Activated naive CD8-positive, alpha-beta T cell treated with anti-CD3 and anti-CD28 coated beads, Interleukin-2, amount 50 U/mL, for 24 hours (primary cell): ENCODE measurements at regions not wholly inside any gene's neighbourhood (a gene's known extent, or its start where the extent isn't known, plus 50 kb on each side); places are given as distances from the start of the nearest gene placed in this dataset.

Experiments used
- ATAC-seq: fragments of 150-1000 bp; cut with Tn5 transposase; one replicate; pipeline ENCODE4 v1.10.0; 2021
- DNase-seq: peaks from one replicate; pipeline ENCODE4 v3.0.0; 2021
- H3K27ac Mint-ChIP-seq: one replicate; pipeline ENCODE4 v1.8.0; 2021; ENCODE audit warnings: mild to moderate bottlenecking, mixed read lengths
- H3K27me3 Mint-ChIP-seq: one replicate; pipeline ENCODE4 v1.8.0; 2021; ENCODE audit warnings: mixed read lengths
- H3K36me3 Mint-ChIP-seq: one replicate; pipeline ENCODE4 v1.8.0; 2021; ENCODE audit warnings: low read depth, mixed read lengths
- H3K4me1 Mint-ChIP-seq: one replicate; pipeline ENCODE4 v1.8.0; 2021; ENCODE audit warnings: mixed read lengths
- H3K4me3 Mint-ChIP-seq: one replicate; pipeline ENCODE4 v1.8.0; 2021; ENCODE audit warnings: mild to moderate bottlenecking, moderate library complexity, mixed read lengths
- H3K9me3 Mint-ChIP-seq: one replicate; pipeline ENCODE4 v1.8.0; 2021; ENCODE audit warnings: mixed read lengths

- no peaks in the 10 kb centered on the region for H3K4me1 Mint-ChIP-seq
- no peak overlapping the region for H3K4me3 Mint-ChIP-seq
- H3K27me3 Mint-ChIP-seq, result no peaks in the 10 kb centered on the region
- ATAC-seq (no peak), DNase-seq (no peak)
- H3K27ac Mint-ChIP-seq, result no peak overlapping the region
- no peaks in the 10 kb centered on the region for H3K9me3 Mint-ChIP-seq
- no peaks in the 10 kb centered on the region for H3K36me3 Mint-ChIP-seq
Measured at GRCh38 chr6:109282756-109283155, 99.5 kb downstream of the CD164 start.

GRCh38 chr6:109279628-109280027 is 102.6 kb downstream of the CD164 start:
- no peak for DNase-seq
- no peaks in the 10 kb centered on the region for H3K9me3 Mint-ChIP-seq
- no peak overlapping the region for H3K27ac Mint-ChIP-seq
- no peaks in the 10 kb centered on the region for H3K36me3 Mint-ChIP-seq
- H3K4me3 Mint-ChIP-seq, result no peak overlapping the region
- ATAC-seq, result no peak
- no peaks in the 10 kb centered on the region for H3K27me3 Mint-ChIP-seq
- H3K4me1 Mint-ChIP-seq, result no peaks in the 10 kb centered on the region

GRCh38 chr6:109271622-109272021 is 110.6 kb downstream of the CD164 start:
- DNase-seq, result no peak
- Mint-ChIP-seq H3K9me3 (peaks cover 19% of the 10 kb centered on the region), H3K4me3 (no peak overlapping the region), H3K27me3 (no peaks in the 10 kb centered on the region), H3K27ac (no peak overlapping the region), H3K36me3 (peaks cover 4% of the 10 kb centered on the region), H3K4me1 (no peaks in the 10 kb centered on the region)
- no peak for ATAC-seq

GRCh38 chr6:109269953-109270517 is 112.2 kb downstream of the CD164 start:
- H3K9me3 Mint-ChIP-seq, result peaks cover 19% of the 10 kb centered on the region
- DNase-seq (no peak), ATAC-seq (no peak)
- H3K27me3 Mint-ChIP-seq, result no peaks in the 10 kb centered on the region
- H3K4me1 Mint-ChIP-seq, result no peaks in the 10 kb centered on the region
- no peak overlapping the region for H3K4me3 Mint-ChIP-seq
- peaks cover 4% of the 10 kb centered on the region for H3K36me3 Mint-ChIP-seq
- H3K27ac Mint-ChIP-seq, result no peak overlapping the region

- ATAC-seq, result no peak
- no peak overlapping the region for H3K27ac Mint-ChIP-seq
- DNase-seq, result no peak
- H3K27me3 Mint-ChIP-seq, result peaks cover 1% of the 10 kb centered on the region
- H3K4me1 Mint-ChIP-seq, result no peaks in the 10 kb centered on the region
- H3K9me3 Mint-ChIP-seq, result peaks cover 19% of the 10 kb centered on the region
- no peak overlapping the region for H3K4me3 Mint-ChIP-seq
- H3K36me3 Mint-ChIP-seq, result peaks cover 4% of the 10 kb centered on the region
Measured at GRCh38 chr6:109269057-109269456, 113.2 kb downstream of the CD164 start.

GRCh38 chr6:109265530-109265929 is 116.7 kb downstream of the CD164 start:
- Mint-ChIP-seq H3K36me3 (peaks cover 4% of the 10 kb centered on the region), H3K4me3 (no peak overlapping the region), H3K27me3 (peaks cover 1% of the 10 kb centered on the region), H3K4me1 (no peaks in the 10 kb centered on the region), H3K27ac (no peak overlapping the region), H3K9me3 (peaks cover 19% of the 10 kb centered on the region)
- DNase-seq, result no peak
- ATAC-seq, result no peak

GRCh38 chr6:109263873-109264700 is 118.2 kb downstream of the CD164 start:
- Mint-ChIP-seq H3K36me3 (no peaks in the 10 kb centered on the region), H3K4me3 (no peak overlapping the region), H3K27ac (no peak overlapping the region), H3K4me1 (no peaks in the 10 kb centered on the region), H3K9me3 (peaks cover 12% of the 10 kb centered on the region), H3K27me3 (peaks cover 1% of the 10 kb centered on the region)
- DNase-seq, result no peak
- no peak for ATAC-seq

- Mint-ChIP-seq H3K4me1 (no peaks in the 10 kb centered on the region), H3K27ac (no peak overlapping the region), H3K4me3 (no peak overlapping the region), H3K9me3 (peaks cover 5% of the 10 kb centered on the region), H3K27me3 (peaks cover 1% of the 10 kb centered on the region), H3K36me3 (no peaks in the 10 kb centered on the region)
- no peak for DNase-seq
- no peak for ATAC-seq
Measured at GRCh38 chr6:109262261-109262660, 120.0 kb downstream of the CD164 start.

GRCh38 chr6:109261811-109262210 is 120.5 kb downstream of the CD164 start:
- ATAC-seq (no peak), DNase-seq (no peak)
- H3K36me3 Mint-ChIP-seq, result no peaks in the 10 kb centered on the region
- no peaks in the 10 kb centered on the region for H3K4me1 Mint-ChIP-seq
- H3K9me3 Mint-ChIP-seq, result peaks cover under 1% of the 10 kb centered on the region
- no peak overlapping the region for H3K27ac Mint-ChIP-seq
- peaks cover 1% of the 10 kb centered on the region for H3K27me3 Mint-ChIP-seq
- no peak overlapping the region for H3K4me3 Mint-ChIP-seq

GRCh38 chr6:109260701-109261100 is 121.6 kb downstream of the CD164 start:
- H3K27me3 Mint-ChIP-seq, result peaks cover 1% of the 10 kb centered on the region
- DNase-seq (no peak), ATAC-seq (no peak)
- no peak overlapping the region for H3K4me3 Mint-ChIP-seq
- H3K4me1 Mint-ChIP-seq, result no peaks in the 10 kb centered on the region
- H3K36me3 Mint-ChIP-seq, result no peaks in the 10 kb centered on the region
- H3K9me3 Mint-ChIP-seq, result no peaks in the 10 kb centered on the region
- H3K27ac Mint-ChIP-seq, result no peak overlapping the region

GRCh38 chr6:109260126-109260525 is 122.1 kb downstream of the CD164 start:
- Mint-ChIP-seq H3K9me3 (no peaks in the 10 kb centered on the region), H3K36me3 (no peaks in the 10 kb centered on the region), H3K27ac (no peak overlapping the region), H3K27me3 (peaks cover 5% of the 10 kb centered on the region), H3K4me1 (no peaks in the 10 kb centered on the region), H3K4me3 (no peak overlapping the region)
- no peak for DNase-seq
- ATAC-seq, result no peak

GRCh38 chr6:109258129-109258528 is 124.1 kb downstream of the CD164 start:
- H3K36me3 Mint-ChIP-seq, result no peaks in the 10 kb centered on the region
- no peaks in the 10 kb centered on the region for H3K9me3 Mint-ChIP-seq
- H3K27ac Mint-ChIP-seq, result no peak overlapping the region
- peaks cover 3% of the 10 kb centered on the region for H3K27me3 Mint-ChIP-seq
- no peaks in the 10 kb centered on the region for H3K4me1 Mint-ChIP-seq
- ATAC-seq (no peak), DNase-seq (no peak)
- no peak overlapping the region for H3K4me3 Mint-ChIP-seq

- no peaks in the 10 kb centered on the region for H3K36me3 Mint-ChIP-seq
- no peak for DNase-seq
- peaks cover 3% of the 10 kb centered on the region for H3K27me3 Mint-ChIP-seq
- H3K9me3 Mint-ChIP-seq, result no peaks in the 10 kb centered on the region
- H3K27ac Mint-ChIP-seq, result no peak overlapping the region
- H3K4me3 Mint-ChIP-seq, result no peak overlapping the region
- no peak for ATAC-seq
- H3K4me1 Mint-ChIP-seq, result no peaks in the 10 kb centered on the region
Measured at GRCh38 chr6:109257494-109257893, 124.8 kb downstream of the CD164 start.

GRCh38 chr6:109255946-109256640 is 126.2 kb downstream of the CD164 start:
- H3K27me3 Mint-ChIP-seq, result peaks cover 6% of the 10 kb centered on the region
- no peaks in the 10 kb centered on the region for H3K36me3 Mint-ChIP-seq
- ATAC-seq (no peak), DNase-seq (no peak)
- no peaks in the 10 kb centered on the region for H3K4me1 Mint-ChIP-seq
- no peaks in the 10 kb centered on the region for H3K9me3 Mint-ChIP-seq
- no peak overlapping the region for H3K27ac Mint-ChIP-seq
- no peak overlapping the region for H3K4me3 Mint-ChIP-seq

GRCh38 chr6:109255087-109255486 is 127.2 kb downstream of the CD164 start:
- Mint-ChIP-seq H3K4me1 (no peaks in the 10 kb centered on the region), H3K27ac (no peak overlapping the region), H3K4me3 (no peak overlapping the region), H3K27me3 (peaks cover 6% of the 10 kb centered on the region), H3K9me3 (no peaks in the 10 kb centered on the region), H3K36me3 (no peaks in the 10 kb centered on the region)
- ATAC-seq, result no peak
- no peak for DNase-seq
